Activated CD8-positive, alpha-beta T cell treated with anti-CD3 and anti-CD28 coated beads for 36 hours (primary cell): ENCODE measurements at regions not wholly inside any gene's neighbourhood (a gene's known extent, or its start where the extent isn't known, plus 50 kb on each side); places are given as distances from the start of the nearest gene placed in this dataset.

ENCODE experiments used
- ATAC-seq: fragments of 200-7000 bp; cut with Tn5 transposase; one replicate; pipeline ENCODE4 v1.10.0; 2021; ENCODE audit warnings: mild to moderate bottlenecking, moderate library complexity
- CTCF ChIA-PET: fragments of 350-600 bp; sonication (Branson Sonifier 250); formaldehyde crosslinking; loops from one replicate; lab custom pipeline; 2021; ENCODE audit warnings: antibody characterized with exemption; lab: Charles Lee
- POLR2A ChIA-PET: fragments of 350-600 bp; sonication (Branson Sonifier 250); formaldehyde crosslinking; loops from one replicate; lab custom pipeline; 2021; ENCODE audit warnings: antibody characterized with exemption; lab: Charles Lee
- DNase-seq: peaks from one replicate; pipeline ENCODE4 v3.0.0-alpha.2; 2020
- H3K27ac Mint-ChIP-seq: one replicate; pipeline ENCODE4 v1.8.0; 2021; ENCODE audit warnings: mild to moderate bottlenecking, mixed read lengths
- H3K27me3 Mint-ChIP-seq: one replicate; pipeline ENCODE4 v1.8.0; 2021; ENCODE audit warnings: mixed read lengths
- H3K36me3 Mint-ChIP-seq: one replicate; pipeline ENCODE4 v1.8.0; 2021; ENCODE audit warnings: low read depth, mixed read lengths
- H3K4me1 Mint-ChIP-seq: one replicate; pipeline ENCODE4 v1.8.0; 2021; ENCODE audit warnings: low read depth, mixed read lengths
- H3K4me3 Mint-ChIP-seq: one replicate; pipeline ENCODE4 v1.8.0; 2021; ENCODE audit warnings: mild to moderate bottlenecking, moderate library complexity, mixed read lengths
- H3K9me3 Mint-ChIP-seq: one replicate; pipeline ENCODE4 v1.8.0; 2021; ENCODE audit warnings: mixed read lengths
- CTCF ChIP-seq: fragments of 200-600 bp; IDR thresholded peaks from one replicate; pipeline ENCODE4 v1.8.0; 2022; ENCODE audit warnings: antibody characterized with exemption, mild to moderate bottlenecking
- intact Hi-C: fragments of 100-400 bp; cut with micrococcal nuclease; formaldehyde crosslinking; loops from one replicate; pipeline ENCODE4 v1.10.0; 2022

GRCh38 chr7:68243128-68243527, 1246.5 kb downstream of the TYW1 start:
- DNase-seq, result no peak
- H3K27ac Mint-ChIP-seq, result no peak overlapping the region
- CTCF ChIA-PET, result no interaction called here
- no peak overlapping the region for H3K4me3 Mint-ChIP-seq
- no peak for TF ChIP-seq CTCF
- ATAC-seq, result no peak
- H3K27me3 Mint-ChIP-seq, result no peaks in the 10 kb centered on the region
- H3K4me1 Mint-ChIP-seq, result no peaks in the 10 kb centered on the region
- POLR2A ChIA-PET, result interaction anchor here (0.6 kb wide), 1 partner anchor 40 kb away, joined by 3 read pairs; no protein-coding TSS in a partner anchor
- H3K36me3 Mint-ChIP-seq, result no peaks in the 10 kb centered on the region
- intact Hi-C loops, result no loop called here
- peaks cover 13% of the 10 kb centered on the region for H3K9me3 Mint-ChIP-seq

GRCh38 chr7:68244389-68244788, 1247.8 kb downstream of the TYW1 start:
- Mint-ChIP-seq H3K36me3 (no peaks in the 10 kb centered on the region), H3K27ac (no peak overlapping the region), H3K4me1 (no peaks in the 10 kb centered on the region), H3K4me3 (no peak overlapping the region), H3K9me3 (peaks cover 17% of the 10 kb centered on the region), H3K27me3 (no peaks in the 10 kb centered on the region)
- POLR2A ChIA-PET, result no interaction called here
- CTCF ChIA-PET, result no interaction called here
- DNase-seq (no peak), ATAC-seq (no peak)
- no peak for TF ChIP-seq CTCF
- intact Hi-C loops, result no loop called here

GRCh38 chr7:68245688-68246087, 1249.1 kb downstream of the TYW1 start:
- Mint-ChIP-seq H3K27ac (no peak overlapping the region), H3K36me3 (no peaks in the 10 kb centered on the region), H3K4me1 (no peaks in the 10 kb centered on the region), H3K27me3 (no peaks in the 10 kb centered on the region), H3K4me3 (no peak overlapping the region), H3K9me3 (peaks cover 20% of the 10 kb centered on the region)
- DNase-seq (no peak), ATAC-seq (no peak)
- TF ChIP-seq CTCF, result no peak
- CTCF ChIA-PET, result no interaction called here
- POLR2A ChIA-PET, result no interaction called here
- intact Hi-C loops, result no loop called here

GRCh38 chr7:68246189-68246633, 1249.6 kb downstream of the TYW1 start:
- no peak overlapping the region for H3K27ac Mint-ChIP-seq
- intact Hi-C loops, result no loop called here
- H3K27me3 Mint-ChIP-seq, result no peaks in the 10 kb centered on the region
- ATAC-seq (no peak), DNase-seq (no peak)
- no peak for TF ChIP-seq CTCF
- CTCF ChIA-PET, result no interaction called here
- no peaks in the 10 kb centered on the region for H3K4me1 Mint-ChIP-seq
- peaks cover 18% of the 10 kb centered on the region for H3K9me3 Mint-ChIP-seq
- H3K4me3 Mint-ChIP-seq, result no peak overlapping the region
- no peaks in the 10 kb centered on the region for H3K36me3 Mint-ChIP-seq
- POLR2A ChIA-PET, result no interaction called here

- H3K9me3 Mint-ChIP-seq, result peaks cover 17% of the 10 kb centered on the region
- no peaks in the 10 kb centered on the region for H3K36me3 Mint-ChIP-seq
- POLR2A ChIA-PET, result no interaction called here
- no peaks in the 10 kb centered on the region for H3K4me1 Mint-ChIP-seq
- no peak overlapping the region for H3K27ac Mint-ChIP-seq
- CTCF ChIA-PET, result no interaction called here
- ATAC-seq (no peak), DNase-seq (no peak)
- H3K4me3 Mint-ChIP-seq, result no peak overlapping the region
- TF ChIP-seq CTCF, result no peak
- H3K27me3 Mint-ChIP-seq, result no peaks in the 10 kb centered on the region
- intact Hi-C loops, result no loop called here
Observed at GRCh38 chr7:68247126-68247525, 1250.5 kb downstream of the TYW1 start.
